HG03469 (cell line): ENCODE measurements at regions not wholly inside any gene's neighbourhood (a gene's known extent, or its start where the extent isn't known, plus 50 kb on each side); places are given as distances from the start of the nearest gene placed in this dataset.
A peak's percentile ranks its signal among the peaks of the same experiment; 100 is the strongest.
"Not testable (repeated sequence)": the region's sequence is repeated elsewhere in the genome, so short reads cannot be mapped to it uniquely, and the experiment has no call there.

Experiments
- ATAC-seq: cut with Tn5 transposase; IDR thresholded peaks from one replicate; pipeline ENCODE4 v1.9.1; 2021; ENCODE audit warnings: mild to moderate bottlenecking, moderate library complexity, moderate number of reproducible peaks; ENCODE audit not compliant: unreplicated experiment

- ATAC-seq = no peak
Observed at GRCh38 chr7:145147865-145148264, 312.0 kb upstream of the TPK1 start.

DNA sequence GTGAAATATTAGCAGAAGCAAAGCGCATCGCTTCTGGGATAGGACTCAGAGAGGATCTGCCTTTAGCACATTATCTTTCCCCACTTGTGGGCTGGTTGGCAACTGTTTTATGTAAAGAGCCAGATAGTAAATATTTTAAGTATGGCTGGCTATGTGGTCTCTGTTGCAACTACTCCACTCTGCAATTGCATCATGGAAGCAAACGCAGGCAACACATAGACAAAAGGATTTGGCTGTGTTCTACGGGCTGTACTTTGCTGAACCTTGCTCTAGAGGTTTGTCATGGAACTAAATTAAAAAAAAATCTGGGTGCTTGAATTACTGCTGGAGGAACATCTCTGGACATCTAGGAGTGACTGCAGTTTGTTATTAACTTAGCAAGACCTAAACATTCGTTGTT is 307.8 kb upstream of the TPK1 start:
- ATAC-seq = no peak

DNA sequence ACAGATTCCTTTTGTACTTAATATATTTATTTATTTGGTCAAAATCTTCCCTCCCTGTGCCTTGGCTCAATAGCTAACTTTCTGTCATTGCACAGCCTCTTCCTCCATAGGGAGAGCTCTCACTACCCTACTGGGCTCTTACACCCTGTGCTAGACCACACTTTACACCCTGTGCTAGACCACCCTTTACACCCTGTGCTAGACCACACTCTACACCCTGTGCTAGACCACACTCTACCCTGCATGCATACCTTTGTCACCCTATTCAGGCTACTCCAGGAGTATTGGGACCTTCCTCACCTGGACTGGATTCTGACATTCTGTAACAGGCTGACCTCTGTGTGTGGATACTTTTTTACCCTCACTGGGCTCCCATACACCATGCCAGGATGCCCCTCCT is 298.5 kb upstream of the TPK1 start:
- no peak for ATAC-seq

- no peak for ATAC-seq
Observed at GRCh38 chr7:145123502-145123901, 287.6 kb upstream of the TPK1 start.

GRCh38 chr7:145106001-145106400 is 270.1 kb upstream of the TPK1 start:
- no peak for ATAC-seq

- ATAC-seq = no peak
Observed at GRCh38 chr7:145105561-145105960, 269.7 kb upstream of the TPK1 start.

DNA sequence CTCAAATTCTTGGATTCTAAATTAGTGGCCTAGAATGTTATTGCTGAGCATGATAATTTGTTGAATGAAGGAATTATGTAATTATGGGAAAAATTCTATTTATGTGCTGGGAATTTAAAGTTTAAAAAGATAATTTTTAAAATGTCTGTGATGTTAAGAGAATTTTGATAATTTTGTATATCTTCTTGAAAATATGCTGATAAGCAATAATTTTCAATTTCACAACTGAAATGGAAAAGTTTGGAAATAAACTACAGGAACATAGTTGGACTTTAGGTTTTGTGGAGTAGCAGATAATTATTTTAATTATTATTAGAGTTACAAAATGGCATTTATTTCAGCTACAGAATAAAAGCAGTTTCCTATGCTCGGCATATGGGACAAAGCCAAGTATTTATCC is 268.5 kb upstream of the TPK1 start:
- ATAC-seq = no peak

GRCh38 chr7:145102199-145102598 is 266.3 kb upstream of the TPK1 start:
- ATAC-seq = not testable (repeated sequence)

DNA sequence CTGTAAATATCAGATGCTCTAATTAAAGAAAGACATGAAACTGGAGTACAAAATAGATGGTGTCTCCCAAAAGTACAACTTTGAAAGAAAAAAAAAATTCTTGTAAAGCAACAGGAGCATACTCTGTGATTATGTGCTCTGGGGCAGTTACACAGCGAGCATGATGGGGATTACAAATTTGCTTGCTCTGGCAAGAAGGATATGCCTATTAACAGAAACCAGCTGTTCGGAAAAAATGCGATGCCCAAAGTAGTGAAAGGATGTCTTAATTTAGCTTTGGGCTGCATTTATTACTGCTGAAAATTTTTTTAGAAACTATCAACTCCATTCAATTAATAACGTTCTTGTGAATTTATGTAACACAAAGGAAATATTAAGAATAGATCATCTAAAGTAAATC is 256.9 kb upstream of the TPK1 start:
- ATAC-seq = no peak

- no peak for ATAC-seq
Observed at GRCh38 chr7:145088111-145088745, 252.4 kb upstream of the TPK1 start.

- no peak for ATAC-seq
Observed at GRCh38 chr7:145082366-145083161, 246.7 kb upstream of the TPK1 start.

DNA sequence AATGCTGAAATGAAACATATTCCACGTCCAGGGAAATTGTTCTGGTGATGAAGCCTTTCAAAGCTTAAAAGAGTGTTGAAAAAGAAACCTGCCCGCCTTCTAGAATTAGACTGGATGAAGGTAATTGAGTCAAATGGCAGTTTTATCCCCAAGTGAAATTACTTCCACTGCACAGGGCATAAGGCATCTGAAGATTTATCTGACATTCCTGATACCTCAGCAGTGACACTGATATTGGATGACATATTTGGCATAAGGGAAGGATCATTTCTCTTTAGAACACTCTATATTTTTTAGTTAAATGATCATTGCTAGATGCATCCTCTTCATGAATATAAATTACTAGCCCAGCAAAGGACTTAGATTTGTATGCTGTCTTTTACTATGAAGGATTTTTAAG is 229.6 kb upstream of the TPK1 start:
- ATAC-seq = no peak

GRCh38 chr7:145064114-145064513 is 228.3 kb upstream of the TPK1 start:
- no peak for ATAC-seq

- ATAC-seq = no peak
Observed at GRCh38 chr7:145053781-145054180, 217.9 kb upstream of the TPK1 start.

DNA sequence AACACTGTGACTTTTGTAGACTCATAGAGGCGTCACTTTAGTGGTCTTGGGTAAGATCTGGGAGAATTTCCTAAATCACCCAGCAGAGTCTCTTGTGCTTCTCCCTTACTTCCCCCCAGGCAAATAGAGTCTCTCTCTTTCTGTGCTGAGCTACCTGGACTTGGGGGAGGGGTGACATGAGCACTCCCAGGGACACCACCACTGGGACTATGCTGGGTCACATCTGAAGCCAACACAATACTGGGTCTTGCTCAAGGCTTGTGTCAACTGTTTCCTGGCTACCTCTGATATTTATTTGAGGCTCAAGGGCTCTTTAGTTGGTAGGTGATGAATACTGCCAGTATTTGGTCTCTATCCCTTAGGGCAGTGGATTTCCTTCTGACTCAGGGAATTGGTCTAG is 214.6 kb upstream of the TPK1 start:
- ATAC-seq = no peak

DNA sequence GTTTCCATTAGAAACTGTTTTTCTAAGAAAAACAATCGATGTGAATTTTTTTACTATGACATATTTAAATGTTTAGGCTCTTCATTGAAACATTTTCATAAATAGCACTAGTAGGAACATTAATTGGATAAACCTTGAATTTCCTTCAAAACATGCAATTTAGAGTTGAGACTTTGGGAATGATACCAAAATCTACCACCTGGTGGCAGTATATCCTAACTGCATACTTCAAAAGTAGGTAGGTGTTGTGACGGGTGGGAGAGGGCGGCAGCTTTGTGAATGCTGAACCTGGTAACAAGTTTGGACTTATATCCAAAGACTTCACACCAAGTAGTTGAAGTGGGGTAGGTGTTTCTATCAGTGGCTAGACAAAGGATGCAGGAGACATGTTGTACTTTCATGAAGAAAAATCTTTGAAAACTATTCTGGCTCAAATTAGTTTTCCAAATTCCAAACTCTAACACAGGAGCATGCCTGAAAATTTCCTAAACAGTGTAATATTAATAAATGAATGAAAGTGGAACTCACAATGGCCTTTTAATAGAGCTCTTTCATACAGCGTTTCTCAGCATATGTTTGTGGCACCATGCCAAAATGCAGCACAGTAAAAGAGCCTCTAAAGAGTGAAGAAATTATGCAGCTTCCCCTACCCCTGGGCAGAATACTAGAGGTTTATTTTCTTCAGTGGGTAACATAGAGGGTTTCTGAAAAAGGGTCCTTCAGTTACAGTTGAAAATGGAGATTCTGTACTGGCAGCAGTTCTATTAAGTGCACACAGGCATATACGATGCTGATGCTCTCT is 201.0 kb upstream of the TPK1 start:
- peak; percentile 84 for ATAC-seq

- no peak for ATAC-seq
Observed at GRCh38 chr7:145031162-145031561, 195.3 kb upstream of the TPK1 start.

GRCh38 chr7:145030754-145031153 is 194.9 kb upstream of the TPK1 start:
- ATAC-seq = no peak

GRCh38 chr7:145020454-145020853 is 184.6 kb upstream of the TPK1 start:
- ATAC-seq = no peak

DNA sequence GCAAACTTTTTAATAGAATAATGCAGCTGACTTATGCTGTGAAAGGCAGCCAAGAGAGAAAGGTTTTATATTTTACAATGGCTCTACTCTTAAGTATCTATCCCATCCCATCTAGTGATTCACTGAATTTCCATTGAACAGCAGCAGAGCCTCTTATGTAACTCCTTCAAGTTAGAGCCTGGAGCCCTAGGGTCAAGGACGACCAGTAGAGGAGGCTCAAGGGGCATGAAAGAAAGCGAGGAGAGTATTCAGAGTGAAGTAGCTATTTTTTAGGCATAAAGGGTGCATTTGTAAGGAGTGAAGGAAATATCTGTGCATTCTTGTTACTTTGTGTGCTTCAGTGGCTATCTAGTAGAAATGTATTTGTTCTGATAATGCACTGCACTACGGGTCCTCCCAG is 180.2 kb upstream of the TPK1 start:
- ATAC-seq = no peak

GRCh38 chr7:145009876-145010275 is 174.0 kb upstream of the TPK1 start:
- no peak for ATAC-seq

DNA sequence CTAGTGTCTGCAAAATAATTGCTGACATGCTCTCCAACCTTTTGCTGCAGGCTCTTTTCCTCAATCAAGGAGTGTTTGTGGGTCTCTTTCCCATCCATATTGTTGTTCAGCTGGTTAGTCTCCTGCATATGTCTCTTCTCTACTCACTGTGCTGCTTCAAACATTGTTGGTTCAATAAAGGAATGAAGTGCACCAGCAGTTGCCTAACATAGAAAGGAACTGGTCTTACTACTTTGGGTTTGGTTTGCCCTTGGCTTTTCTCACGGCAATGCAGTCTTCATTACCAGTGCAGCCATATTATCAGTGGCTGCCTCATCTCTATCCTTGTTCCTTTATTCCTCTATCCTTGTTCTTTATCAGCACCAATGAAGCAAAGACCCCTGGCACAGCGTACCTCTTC is 169.7 kb upstream of the TPK1 start:
- ATAC-seq = no peak
